NCI-H69 (cell line): ENCODE measurements at regions not wholly inside any gene's neighbourhood (a gene's known extent, or its start where the extent isn't known, plus 50 kb on each side); places are given as distances from the start of the nearest gene placed in this dataset.

ENCODE experiments used
- DNase-seq: peaks from one replicate; lab custom pipeline; 2025; lab: John Stamatoyannopoulos, UW

- DNase-seq = peak; percentile 90
Observed at GRCh38 chr12:107402041-107403022, 283.3 kb upstream of the PWP1 start.

- peak; percentile 84 for DNase-seq
Observed at GRCh38 chr12:107404981-107405380, 280.6 kb upstream of the PWP1 start.

- peak; percentile 68 for DNase-seq
Observed at GRCh38 chr12:107405436-107405835, 280.2 kb upstream of the PWP1 start.

GRCh38 chr12:107406932-107407331, 278.7 kb upstream of the PWP1 start:
- DNase-seq = no peak

- no peak for DNase-seq
Observed at GRCh38 chr12:107411792-107412535, 273.6 kb upstream of the PWP1 start.

- DNase-seq = no peak
Observed at GRCh38 chr12:107415071-107415470, 270.5 kb upstream of the PWP1 start.

- DNase-seq = no peak
Observed at GRCh38 chr12:107415834-107416233, 269.8 kb upstream of the PWP1 start.

- DNase-seq = no peak
Observed at GRCh38 chr12:107417004-107417403, 268.6 kb upstream of the PWP1 start.

GRCh38 chr12:107418981-107419380, 266.6 kb upstream of the PWP1 start:
- peak; percentile 73 for DNase-seq

- no peak for DNase-seq
Observed at GRCh38 chr12:107423531-107423930, 262.1 kb upstream of the PWP1 start.

GRCh38 chr12:107429006-107429705, 256.4 kb upstream of the PWP1 start:
- peak; percentile 72 for DNase-seq

- no peak for DNase-seq
Observed at GRCh38 chr12:107431942-107432341, 253.7 kb upstream of the PWP1 start.

- DNase-seq = no peak
Observed at GRCh38 chr12:107435072-107435471, 250.5 kb upstream of the PWP1 start.

- DNase-seq = peak; percentile 54
Observed at GRCh38 chr12:107435520-107435919, 250.1 kb upstream of the PWP1 start.

- DNase-seq = no peak
Observed at GRCh38 chr12:107436376-107436775, 249.2 kb upstream of the PWP1 start.

- DNase-seq = no peak
Observed at GRCh38 chr12:107436836-107437235, 248.8 kb upstream of the PWP1 start.

- no peak for DNase-seq
Observed at GRCh38 chr12:107437954-107438353, 247.6 kb upstream of the PWP1 start.

GRCh38 chr12:107439026-107439738, 246.4 kb upstream of the PWP1 start:
- no peak for DNase-seq

- DNase-seq = no peak
Observed at GRCh38 chr12:107440606-107441005, 245.0 kb upstream of the PWP1 start.

- no peak for DNase-seq
Observed at GRCh38 chr12:107441665-107442300, 243.8 kb upstream of the PWP1 start.

- DNase-seq = no peak
Observed at GRCh38 chr12:107442326-107442987, 243.1 kb upstream of the PWP1 start.
